AG08395 (cell line): ENCODE measurements at regions not wholly inside any gene's neighbourhood (a gene's known extent, or its start where the extent isn't known, plus 50 kb on each side); places are given as distances from the start of the nearest gene placed in this dataset.
A peak's percentile ranks its signal among the peaks of the same experiment; 100 is the strongest.
"Not testable (repeated sequence)": the region's sequence is repeated elsewhere in the genome, so short reads cannot be mapped to it uniquely, and the experiment has no call there.

Experiments
- DNase-seq: peaks from one replicate; pipeline ENCODE4 v3.0.0; 2012; ENCODE audit warnings: mixed read lengths, low spot score

DNA sequence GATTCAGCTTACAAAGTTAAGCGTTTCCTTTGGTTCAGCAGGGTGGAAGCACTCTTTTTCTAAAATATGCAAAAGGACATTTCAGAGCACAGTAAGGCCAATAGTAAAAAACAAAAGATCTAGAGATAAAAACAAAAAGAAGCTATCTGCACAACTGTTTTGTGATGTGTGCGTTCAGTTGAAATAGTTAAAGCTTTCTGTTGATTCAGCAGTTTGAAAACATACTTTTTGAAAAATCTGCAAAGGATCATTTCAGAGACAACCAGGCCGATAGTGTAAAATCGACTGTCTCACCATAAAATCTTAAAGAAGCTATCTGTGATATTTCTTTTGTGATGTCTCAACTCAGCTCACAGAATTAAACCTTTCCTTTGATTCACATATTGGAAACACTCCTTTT, 300.0 kb upstream of the ALG10B start:
- DNase-seq: no peak

- no peak for DNase-seq
Measured at GRCh38 chr12:38025916-38026315, 290.7 kb upstream of the ALG10B start.

DNA sequence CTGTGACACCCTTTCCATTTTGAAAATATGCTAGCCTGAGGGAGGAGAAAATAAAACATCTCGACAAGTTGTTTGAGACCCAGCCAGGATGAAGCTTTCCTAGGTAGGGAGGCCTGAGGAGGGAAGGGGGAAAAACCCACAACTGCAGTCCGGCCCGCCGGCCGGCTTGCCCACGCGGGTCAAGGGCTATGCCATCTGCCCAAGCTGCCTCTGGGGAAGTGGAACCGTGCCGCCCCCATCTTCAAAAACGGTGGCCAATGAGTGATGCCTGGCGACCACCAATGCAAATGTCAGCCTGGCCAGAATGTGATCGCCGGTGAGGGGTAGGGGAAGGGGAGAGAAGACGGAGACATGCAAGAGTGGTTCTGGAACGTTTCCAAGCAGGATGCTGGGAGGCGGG, 263.5 kb upstream of the ALG10B start:
- no peak for DNase-seq

DNA sequence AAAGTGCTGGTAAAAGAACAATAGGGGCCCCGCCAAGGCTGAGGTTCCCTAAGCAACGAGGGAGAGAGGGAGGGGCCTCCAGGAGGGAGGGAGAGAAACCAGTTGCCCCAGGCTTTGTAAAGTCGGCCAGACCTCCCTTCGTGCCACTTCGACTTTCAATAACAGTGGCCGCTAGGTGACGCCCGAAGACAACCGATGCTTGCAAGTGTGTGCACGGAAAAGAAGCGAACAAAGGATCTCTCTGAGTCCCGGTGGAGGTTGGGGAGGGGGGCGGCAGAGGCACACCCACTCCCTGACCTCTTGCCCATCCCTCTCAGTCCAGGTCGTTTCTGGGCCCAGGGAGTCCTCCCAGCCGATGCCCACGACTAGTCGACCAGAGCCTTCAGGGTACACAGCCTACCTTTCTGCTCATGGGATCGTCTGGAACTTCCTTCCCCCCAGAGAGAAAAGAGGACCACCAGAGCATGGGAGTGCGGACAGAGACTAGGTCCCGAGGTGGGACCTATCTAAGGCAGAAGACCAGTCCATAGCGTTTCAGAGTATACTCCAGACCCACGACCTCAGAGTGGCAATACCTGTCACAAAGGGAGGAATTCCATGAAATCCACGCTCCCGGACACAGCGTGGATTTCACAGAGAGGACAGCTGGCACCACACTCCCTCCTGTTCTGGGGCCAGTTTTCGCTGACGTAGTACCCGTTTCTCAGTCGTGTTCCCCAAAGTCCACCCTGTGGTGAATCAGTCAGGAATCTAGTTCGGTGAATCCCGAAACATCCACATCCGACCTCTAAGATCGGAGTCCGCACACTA, 262.7 kb upstream of the ALG10B start:
- no peak for DNase-seq

- DNase-seq: no peak
Measured at GRCh38 chr12:38056701-38057689, 259.6 kb upstream of the ALG10B start.

GRCh38 chr12:38099686-38100085, 216.9 kb upstream of the ALG10B start:
- no peak for DNase-seq

GRCh38 chr12:38101753-38102152, 214.8 kb upstream of the ALG10B start:
- DNase-seq: no peak

- no peak for DNase-seq
Measured at GRCh38 chr12:38102197-38102596, 214.4 kb upstream of the ALG10B start.

GRCh38 chr12:38110026-38110699, 206.4 kb upstream of the ALG10B start:
- DNase-seq: no peak

DNA sequence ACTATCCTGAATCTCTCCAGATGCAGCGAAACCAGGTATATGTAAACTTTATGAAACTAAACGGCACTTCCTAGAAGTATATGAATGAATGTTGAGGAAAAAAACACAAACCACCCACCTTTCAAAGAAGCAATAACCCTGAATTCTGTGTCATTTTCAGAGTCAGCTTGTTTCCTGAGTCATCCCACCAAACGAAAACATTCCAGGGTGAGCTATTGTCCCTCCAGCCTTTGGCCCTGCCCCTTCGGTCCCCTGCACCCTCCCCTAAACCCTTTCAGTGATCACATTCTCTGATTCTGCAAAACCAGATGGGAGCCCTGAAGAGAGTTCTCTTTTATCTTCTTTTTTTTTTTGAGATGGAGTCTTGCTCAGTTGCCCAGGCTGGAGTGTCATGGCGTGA, 202.6 kb upstream of the ALG10B start:
- no peak for DNase-seq

DNA sequence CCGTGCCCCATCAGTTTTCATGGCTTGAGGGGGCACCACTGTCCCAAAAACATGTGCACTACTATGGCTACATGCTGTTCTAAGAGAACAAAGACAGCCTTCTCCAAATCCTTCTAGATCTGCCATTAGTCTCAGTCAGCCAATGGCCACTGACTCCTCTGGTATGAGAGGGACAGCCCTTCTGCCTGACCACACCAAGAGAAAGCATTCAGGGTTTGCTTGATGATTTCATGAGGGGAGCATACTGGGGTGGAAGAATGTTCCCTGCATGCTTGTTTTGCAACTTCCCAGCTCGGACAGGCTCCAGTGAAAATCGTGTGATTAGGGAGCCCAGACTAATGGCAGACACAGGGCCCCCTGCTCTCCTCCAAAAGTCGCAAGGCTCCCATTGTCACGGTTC, 199.6 kb upstream of the ALG10B start:
- no peak for DNase-seq

GRCh38 chr12:38118632-38119031, 197.9 kb upstream of the ALG10B start:
- DNase-seq: no peak

DNA sequence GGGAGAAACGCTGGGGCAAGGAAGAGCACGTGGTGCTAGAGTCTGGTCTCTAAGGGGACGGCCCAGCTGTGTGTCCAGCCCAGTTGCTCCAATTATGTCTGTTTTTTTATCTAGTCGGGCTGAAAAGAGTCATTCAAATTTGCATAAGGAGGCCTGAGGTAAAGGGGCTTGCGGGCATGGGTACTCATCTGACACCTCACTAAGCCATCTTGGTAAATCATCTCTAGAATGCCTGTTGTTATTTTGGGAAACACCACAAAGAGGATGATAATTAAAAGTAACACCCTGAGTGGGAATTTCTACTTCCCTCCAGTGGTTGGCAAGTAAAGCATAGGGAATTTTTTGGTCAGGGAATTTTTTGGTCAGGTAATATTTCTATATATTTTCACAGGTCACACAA, 196.1 kb upstream of the ALG10B start:
- DNase-seq: no peak

DNA sequence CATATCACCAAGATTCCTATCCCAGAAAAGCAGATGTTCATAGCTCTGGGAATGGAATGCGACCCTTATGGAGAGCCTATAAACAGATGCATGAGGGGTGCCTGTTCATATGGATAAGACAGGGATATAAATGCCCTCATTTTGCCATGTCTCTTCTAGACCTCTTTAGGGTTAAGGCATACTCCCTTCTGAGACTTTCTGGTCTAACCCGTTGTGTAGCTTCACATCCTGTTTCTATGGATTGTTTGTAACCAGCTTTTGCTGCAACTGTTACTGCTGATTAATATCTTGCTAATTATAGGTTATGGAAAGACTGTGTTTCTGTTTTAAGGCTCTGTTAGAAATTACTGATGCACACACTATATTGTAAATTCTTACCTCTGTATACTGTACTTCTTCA, 193.5 kb upstream of the ALG10B start:
- not testable (repeated sequence) for DNase-seq

DNA sequence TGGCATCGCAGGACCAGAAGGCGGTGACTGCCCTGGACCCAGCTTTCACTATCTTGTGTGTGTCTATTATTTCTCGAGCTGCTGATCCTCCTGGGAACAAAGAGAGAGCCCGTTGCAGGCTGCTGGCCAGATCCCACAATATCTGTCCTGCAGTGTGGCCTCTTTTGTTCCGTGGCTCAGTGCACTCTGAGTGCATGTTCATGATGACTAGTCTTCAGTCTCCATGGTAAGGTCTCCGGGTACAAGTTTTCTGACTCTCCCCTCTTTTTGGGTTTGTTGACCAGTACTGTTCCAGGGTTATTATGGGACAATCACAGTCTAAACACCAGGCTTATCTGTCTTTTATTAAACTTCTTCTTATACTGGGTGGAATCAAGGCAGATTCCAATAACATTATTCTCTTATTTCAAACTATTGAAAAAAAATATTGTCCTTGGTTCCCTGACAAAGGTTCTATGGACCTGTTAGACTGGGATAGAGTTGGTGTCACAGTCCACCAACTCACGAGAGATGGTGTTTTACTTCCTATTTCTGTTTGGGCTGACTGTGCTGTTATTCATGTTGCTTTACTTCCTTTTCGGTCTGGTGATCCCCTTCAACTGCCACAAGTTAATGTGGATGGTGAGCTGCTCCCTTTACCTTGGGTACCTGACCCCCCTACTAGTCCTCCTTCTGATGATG, 192.9 kb upstream of the ALG10B start:
- no peak for DNase-seq

- no peak for DNase-seq
Measured at GRCh38 chr12:38124247-38125012, 192.1 kb upstream of the ALG10B start.

DNA sequence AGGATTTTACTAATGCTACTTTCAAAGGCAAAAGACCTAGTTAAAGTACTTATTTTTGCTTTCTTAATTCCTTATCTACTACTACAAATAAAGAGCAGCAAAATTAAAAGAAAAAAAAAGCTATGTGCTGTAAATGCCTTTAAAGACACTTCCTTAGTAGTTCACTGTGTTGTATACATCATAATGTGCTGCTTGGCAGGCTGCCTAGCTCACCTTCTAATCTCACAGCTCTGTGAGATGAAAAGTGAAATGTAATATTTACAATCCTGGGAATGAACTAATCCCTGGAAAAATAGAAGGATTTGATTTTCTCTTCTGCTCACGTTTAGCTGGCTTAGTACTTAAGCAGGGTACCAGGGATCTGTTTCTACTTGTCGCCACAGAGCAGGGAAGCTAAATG, 184.4 kb upstream of the ALG10B start:
- DNase-seq: no peak

GRCh38 chr12:38137287-38137686, 179.3 kb upstream of the ALG10B start:
- DNase-seq: no peak

DNA sequence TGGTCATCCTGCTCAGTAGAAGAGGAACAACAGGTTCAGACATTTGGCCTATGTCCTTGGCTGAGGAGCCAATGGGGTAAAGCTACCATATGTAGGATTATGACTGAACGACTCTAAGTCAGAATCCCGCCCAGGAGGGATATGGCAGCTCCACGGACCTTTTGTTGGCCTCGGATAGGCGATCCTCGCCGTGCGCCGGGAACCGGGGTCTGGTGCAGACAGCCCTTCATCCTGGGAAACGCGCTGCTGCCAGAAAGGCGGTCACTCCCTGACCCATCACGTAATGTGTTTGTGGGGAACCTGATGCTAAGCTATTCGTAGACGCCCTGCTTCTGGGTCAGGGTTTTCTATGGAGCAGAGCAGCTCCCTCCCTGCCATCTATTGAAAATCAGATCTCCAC, 178.9 kb upstream of the ALG10B start:
- DNase-seq: no peak

- DNase-seq: peak; percentile 67
Measured at GRCh38 chr12:38138225-38139221, 178.1 kb upstream of the ALG10B start.
